GM12864 (cell line): ENCODE measurements at regions not wholly inside any gene's neighbourhood (a gene's known extent, or its start where the extent isn't known, plus 50 kb on each side); places are given as distances from the start of the nearest gene placed in this dataset.
"Not testable (repeated sequence)": the region's sequence is repeated elsewhere in the genome, so short reads cannot be mapped to it uniquely, and the experiment has no call there.

ENCODE experiments used
- DNase-seq: peaks from one replicate; pipeline ENCODE4 v3.0.0-alpha.2; 2011; ENCODE audit warnings: low read depth
- H3K4me3 ChIP-seq: 2 replicates; pipeline ENCODE4 v1.5.1; 2011; ENCODE audit warnings: mild to moderate bottlenecking, low read depth, low read length, control low read depth
- TF ChIP-seq, protein P1 (sequence below): IDR thresholded peaks from 2 replicates; pipeline ENCODE4 v1.5.1; 2011; ENCODE audit warnings: low read depth, mild to moderate bottlenecking, moderate library complexity, low read length, control low read depth, inconsistent platforms; ENCODE audit errors: missing control alignments

DNA sequence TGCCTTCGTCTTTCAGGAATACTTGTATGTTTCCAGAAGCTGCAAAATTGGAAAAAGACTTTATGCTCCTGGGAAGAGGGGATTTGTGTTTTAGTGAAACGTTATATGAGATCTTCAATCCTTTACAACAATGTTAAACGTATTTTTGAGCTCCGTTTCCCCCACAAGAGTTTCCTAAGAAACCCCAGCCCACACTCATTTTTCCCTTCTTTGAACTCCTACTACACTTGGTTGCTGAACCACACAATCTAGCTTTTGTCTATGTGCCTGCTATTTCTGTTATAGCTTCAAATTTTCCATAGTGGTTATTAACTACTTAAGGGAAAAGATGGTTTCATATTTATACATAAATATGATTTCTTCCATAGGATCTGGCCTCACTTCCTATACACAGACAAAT lies 238.6 kb upstream of the ACTBL2 start:
- DNase-seq, result no peak
- TF ChIP-seq, protein P1, sequence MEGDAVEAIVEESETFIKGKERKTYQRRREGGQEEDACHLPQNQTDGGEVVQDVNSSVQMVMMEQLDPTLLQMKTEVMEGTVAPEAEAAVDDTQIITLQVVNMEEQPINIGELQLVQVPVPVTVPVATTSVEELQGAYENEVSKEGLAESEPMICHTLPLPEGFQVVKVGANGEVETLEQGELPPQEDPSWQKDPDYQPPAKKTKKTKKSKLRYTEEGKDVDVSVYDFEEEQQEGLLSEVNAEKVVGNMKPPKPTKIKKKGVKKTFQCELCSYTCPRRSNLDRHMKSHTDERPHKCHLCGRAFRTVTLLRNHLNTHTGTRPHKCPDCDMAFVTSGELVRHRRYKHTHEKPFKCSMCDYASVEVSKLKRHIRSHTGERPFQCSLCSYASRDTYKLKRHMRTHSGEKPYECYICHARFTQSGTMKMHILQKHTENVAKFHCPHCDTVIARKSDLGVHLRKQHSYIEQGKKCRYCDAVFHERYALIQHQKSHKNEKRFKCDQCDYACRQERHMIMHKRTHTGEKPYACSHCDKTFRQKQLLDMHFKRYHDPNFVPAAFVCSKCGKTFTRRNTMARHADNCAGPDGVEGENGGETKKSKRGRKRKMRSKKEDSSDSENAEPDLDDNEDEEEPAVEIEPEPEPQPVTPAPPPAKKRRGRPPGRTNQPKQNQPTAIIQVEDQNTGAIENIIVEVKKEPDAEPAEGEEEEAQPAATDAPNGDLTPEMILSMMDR, result no peak

DNA sequence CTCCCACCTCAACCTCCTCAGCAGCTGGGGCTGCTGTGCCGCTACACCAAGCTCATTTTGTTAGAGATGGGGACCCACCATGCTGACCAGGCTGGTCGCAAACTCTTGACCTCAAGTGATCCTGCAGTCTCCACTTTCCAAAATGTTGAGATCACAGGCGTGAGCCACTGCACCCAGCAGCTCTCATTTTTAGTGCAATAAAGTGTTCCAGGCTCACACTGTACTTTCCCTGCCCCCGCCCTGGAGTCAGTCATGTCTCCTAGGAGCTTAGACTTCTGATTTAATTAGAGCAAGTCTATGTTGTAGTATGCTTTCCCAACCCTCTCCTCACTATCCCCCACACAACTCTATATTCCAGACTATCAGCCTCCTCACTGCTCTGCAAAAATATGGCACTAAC lies 238.0 kb upstream of the ACTBL2 start:
- TF ChIP-seq, protein P1, result no peak
- H3K4me3 ChIP-seq, result no peak overlapping the region
- DNase-seq, result no peak

More for the DNA sequence above, 238.6 kb upstream of the ACTBL2 start:
- no peak overlapping the region for H3K4me3 ChIP-seq

DNA sequence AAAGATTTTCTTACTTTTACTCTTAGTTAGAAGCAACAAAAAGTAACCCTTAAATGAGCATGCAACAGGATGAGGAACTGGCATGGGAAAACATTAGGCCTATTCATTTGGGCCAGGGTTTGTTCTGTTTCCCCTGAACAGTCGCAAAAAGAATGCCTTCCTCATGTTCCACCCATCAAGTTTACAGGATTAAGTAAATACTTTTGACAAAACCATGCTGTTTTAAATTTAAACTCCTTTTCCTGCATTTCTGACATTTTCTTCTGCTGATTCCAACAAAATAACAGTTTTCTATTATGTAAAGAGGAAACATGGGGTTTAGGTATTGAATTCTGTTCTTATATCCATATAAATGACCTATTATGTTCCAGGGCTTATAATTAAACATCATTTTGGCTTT lies 236.6 kb upstream of the ACTBL2 start:
- TF ChIP-seq, protein P1, result no peak
- no peak for DNase-seq
- no peak overlapping the region for H3K4me3 ChIP-seq

DNA sequence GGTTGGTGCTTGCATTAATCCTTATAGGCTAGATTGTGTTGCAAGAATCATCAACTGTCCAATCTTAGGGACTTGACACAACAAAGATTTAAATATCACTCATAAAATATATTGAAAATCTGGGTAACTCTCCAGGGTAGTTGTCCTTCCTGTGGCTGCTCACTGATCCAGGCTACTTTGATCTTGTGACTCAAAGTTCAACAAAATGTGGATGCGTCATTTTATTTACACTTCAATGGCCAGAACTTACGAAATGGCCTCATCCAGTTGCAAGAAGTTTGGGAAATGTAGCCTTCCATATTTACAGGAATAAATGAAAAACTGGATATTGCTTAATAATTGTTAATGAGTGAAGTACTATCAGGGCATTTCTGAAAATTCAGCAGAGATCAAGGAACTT lies 235.5 kb upstream of the ACTBL2 start:
- no peak for DNase-seq
- no peak overlapping the region for H3K4me3 ChIP-seq
- TF ChIP-seq, protein P1, result no peak

DNA sequence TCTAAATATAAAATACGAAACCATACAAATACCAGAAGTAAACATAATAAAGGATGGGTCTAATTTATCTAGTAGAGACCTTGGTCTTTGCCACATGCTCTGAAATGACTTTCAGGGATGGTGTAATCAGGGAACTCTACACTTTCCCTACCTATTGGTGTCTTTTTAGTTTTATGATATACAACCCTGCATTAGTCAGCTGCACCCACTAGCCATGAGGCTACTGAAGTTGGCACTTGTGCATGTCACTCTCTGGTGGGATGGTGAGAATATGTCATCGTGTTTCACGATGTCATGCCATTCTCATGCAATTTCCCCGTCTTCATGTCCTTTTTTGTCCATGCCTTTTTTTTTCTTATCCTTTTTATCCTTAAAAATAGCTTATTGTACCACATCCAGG lies 234.9 kb upstream of the ACTBL2 start:
- TF ChIP-seq, protein P1, result no peak
- DNase-seq, result no peak
- H3K4me3 ChIP-seq, result no peak overlapping the region

DNA sequence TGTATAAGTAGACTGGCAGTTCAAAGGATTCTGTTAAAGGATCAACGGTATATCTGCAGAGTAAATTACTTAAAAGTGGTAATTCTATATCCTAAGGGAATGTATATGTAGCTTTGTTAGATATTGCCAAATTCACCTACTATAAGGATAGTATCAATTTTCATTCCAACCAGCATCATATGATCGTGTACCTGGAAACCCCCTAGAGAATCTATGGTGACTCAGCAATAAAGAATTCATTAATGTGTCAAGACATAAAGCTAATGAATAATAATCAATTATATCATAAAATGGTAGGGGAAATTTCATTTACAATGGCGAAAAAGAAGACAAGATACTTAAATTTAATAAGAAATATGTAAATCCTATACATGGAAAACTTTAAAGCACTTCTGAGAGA lies 234.1 kb upstream of the ACTBL2 start:
- TF ChIP-seq, protein P1, result no peak
- no peak for DNase-seq
- H3K4me3 ChIP-seq, result no peak overlapping the region

DNA sequence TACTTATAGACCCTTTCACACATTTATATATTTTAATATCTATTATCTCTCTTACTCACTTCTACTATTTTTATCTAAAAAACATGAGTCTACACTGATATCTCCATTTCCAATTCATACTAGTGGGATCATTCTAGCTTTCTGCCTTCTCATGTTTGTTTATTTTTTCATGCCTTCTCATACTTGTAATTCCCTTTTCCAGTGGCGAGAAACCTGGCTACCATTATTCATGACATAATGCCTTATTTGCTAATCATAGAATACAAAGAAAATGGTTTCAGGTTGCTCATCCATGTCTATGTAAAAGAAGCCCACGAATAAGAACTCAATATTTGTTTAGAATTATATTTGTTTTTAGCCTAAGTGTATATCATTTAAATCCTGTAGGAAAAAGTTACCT lies 232.7 kb upstream of the ACTBL2 start:
- no peak overlapping the region for H3K4me3 ChIP-seq
- TF ChIP-seq, protein P1, result no peak
- no peak for DNase-seq

DNA sequence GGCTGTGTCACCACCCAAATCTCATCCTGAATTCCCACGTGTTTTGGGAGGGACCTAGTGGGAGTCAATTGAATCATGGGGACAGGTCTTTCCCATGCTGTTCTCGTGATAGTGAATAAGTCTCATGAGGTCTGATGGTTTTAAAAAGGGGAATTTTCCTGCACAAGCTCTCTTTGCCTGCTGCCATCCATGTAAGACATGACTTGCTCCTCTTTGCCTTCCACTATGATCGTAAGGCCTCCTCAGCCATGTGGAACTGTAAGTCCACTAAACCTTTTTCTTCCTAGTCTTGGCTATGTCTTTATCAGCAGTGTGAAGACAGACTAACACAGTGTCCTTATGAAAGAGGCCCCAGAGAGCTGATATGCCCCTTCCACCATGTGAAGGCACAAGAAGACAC lies 230.9 kb upstream of the ACTBL2 start:
- not testable (repeated sequence) for H3K4me3 ChIP-seq, DNase-seq
